GM18907 (cell line): ENCODE measurements at regions not wholly inside any gene's neighbourhood (a gene's known extent, or its start where the extent isn't known, plus 50 kb on each side); places are given as distances from the start of the nearest gene placed in this dataset.

ENCODE experiments used
- ATAC-seq: cut with Tn5 transposase; IDR thresholded peaks from one replicate; pipeline ENCODE4 v1.9.1; 2021; ENCODE audit warnings: mild to moderate bottlenecking, moderate library complexity; ENCODE audit not compliant: unreplicated experiment

GRCh38 chr3:127461286-127461910, 129.1 kb downstream of the TPRA1 start:
- ATAC-seq: no peak

DNA sequence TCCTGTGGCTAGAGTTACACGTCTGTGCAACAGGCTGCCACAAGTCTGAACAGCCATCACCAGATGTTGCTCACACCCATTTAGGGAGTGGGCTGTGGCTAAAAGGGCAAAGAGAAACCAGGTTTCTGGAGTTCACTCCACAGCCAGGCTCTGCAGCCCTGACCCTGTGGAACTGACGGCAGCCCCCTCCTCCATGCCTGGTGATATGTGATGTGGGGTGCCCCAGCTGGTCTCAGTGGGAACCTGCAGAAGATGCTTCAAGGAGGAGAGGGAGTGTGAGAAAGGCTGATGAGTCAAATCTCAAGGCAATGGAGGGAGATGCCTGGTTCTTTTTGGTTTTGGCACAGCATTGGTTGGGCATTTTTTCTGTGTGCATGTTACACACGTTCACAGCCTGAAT, 130.6 kb downstream of the TPRA1 start:
- ATAC-seq: no peak

DNA sequence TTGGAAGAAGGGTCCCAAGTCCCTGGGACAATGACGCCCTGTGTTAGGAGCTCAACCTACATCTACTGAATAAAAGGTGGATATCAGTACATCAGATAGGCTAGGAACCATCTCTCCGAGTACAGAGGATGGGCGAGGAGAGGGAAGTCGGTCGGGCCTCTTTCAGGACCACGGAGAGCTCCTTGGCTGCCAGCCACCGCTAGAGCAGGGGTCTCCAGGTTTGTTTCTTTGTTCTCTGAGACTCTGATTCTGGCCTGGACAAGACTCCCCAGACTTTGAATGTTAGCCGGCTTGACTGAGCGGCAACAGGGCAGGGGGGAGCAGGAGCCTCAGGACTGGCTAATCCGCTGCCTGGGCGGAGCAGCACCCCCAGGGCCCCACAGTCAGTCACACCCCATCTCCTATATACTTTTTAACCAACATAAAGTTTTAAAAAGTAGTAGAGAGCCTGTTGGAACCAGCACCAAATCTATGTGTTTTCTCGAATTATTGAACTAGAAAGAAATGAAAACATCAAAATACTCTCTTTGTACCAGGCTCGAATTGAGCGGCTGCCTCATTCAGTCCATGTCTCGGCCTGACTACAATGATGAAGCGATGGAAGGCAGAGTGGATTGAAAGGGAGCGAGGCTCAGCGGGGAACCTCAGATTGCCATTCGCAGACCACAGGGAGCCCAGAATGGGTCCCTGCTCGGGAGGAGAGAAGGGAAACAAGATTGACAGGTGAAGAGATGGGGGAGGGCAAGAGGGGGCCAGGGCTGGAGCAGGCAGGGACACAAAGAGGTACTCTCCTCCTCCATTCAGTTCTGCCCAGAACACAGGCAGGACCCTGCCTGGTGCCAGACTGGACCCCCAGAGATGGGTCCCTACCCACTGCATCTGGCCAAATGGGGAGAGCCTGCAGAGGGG, 131.6 kb downstream of the TPRA1 start:
- no peak for ATAC-seq

DNA sequence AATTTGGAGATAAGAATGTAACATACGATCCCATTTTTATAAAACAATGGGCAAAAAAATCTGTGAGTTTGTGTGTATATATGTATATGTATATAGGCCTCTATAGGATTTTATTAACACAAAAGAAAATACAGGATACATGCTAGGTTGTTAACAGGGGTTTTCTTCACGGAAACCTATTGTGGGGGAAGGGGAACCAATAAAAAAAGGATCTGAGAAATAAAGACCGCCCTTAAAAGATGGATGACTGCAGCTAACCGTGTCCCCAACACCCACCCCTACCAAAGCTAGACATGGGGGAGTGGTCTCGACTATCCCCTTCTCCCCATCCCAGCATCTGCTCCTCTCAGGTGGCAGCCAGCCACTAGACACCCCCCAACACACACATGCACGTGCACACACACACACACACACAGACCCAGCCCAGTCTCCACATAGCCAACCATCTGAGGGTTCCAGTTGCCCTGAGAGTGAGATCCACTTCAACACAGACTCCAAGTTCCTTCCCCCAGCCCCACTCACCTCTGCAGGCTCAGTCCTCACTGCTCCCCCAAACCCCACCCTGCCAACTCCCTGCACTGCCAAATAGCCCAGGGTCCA, 132.9 kb downstream of the TPRA1 start:
- ATAC-seq: no peak

- ATAC-seq: no peak
Measured at GRCh38 chr3:127457094-127457475, 133.4 kb downstream of the TPRA1 start.

- no peak for ATAC-seq
Measured at GRCh38 chr3:127456471-127457093, 134.0 kb downstream of the TPRA1 start.

DNA sequence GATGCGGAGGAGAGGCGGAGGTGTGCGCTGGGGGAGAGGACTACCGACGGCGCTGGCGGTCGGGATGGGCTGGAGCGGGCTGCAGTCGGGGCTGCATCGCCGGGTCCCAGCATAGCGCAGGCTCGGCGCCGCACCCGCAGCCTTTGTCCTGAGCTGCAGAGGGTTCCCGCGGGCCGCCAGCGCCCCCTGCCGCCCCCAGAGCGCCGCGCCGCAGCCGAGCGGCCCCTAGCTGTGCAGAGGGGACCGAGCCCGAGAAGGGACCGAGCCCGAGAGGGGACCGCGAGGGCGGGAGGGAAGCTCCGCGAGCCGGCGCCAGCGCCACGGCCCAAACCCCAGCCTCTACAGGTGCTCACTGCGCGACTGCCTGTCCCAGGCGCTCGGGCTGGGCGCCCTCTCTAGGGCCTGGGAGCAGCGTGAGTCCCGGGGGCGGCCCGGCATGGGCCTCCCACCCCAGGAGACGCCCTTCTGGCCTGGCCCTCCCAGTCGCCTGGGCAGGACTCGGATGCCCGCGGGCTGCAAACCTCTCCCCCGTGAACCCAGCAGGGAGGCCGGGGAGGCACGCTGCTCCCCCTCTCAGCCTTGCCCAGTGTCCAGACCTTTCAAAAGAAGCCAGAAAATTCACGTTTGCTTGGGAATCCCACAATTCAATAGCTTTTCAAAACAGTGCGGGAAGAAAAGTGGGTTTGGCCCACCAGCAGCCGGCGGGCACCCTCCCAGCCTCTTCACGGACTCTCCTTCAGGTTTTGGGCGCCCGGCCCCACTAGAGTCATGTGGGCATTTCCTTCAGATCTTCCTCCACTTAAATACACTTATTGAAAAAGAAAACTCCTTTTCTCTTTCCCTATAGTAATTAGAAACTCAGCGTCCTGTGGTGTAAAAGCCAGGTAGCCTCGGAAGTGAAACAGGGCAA, 134.7 kb downstream of the TPRA1 start:
- no peak for ATAC-seq

DNA sequence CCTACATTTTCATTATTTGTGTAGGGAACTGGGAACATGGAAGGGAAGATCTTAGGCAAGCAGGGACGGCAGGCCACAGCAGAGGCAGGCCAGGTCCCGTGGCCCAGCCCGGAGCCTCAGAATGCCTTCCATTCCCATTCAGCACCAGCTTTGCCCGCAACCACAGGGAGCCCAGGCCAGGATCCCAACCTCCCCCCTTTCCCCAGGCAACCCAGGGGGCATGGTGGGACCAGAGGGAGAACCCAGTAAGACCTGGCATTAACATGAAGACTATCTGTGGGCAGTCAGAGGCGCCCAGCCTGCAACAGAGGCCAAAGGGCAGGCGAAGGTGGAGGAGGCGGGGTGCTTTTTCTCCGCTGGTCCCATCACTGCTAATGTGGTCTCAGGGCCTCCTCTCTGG, 135.6 kb downstream of the TPRA1 start:
- no peak for ATAC-seq

GRCh38 chr3:127454051-127454450, 136.5 kb downstream of the TPRA1 start:
- ATAC-seq: no peak

DNA sequence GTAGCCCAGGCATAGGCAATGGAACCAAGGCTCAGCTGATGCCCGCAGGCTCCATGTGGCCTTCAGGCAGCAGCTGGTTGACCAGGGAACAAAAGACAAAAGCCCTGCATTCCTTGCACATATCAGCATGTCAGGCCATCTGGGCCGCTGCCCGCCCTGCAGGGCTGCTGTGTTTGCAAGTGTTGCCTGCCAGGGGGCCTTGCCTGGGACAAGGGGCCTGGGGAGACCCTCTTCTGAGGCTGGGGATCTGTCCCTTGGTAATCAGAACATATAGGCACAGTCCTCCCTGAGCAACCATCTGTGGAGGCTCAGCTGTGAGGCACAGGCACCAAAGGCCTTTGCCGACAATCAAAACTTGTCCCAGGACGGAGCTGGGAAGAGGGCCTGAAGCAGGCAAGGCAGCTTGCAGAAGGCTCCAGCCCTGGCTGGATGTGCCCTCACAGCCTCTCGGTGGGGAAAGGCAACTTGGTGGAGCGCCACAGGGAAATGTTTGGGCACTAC, 138.2 kb downstream of the TPRA1 start:
- no peak for ATAC-seq

- ATAC-seq: no peak
Measured at GRCh38 chr3:127451321-127451720, 139.2 kb downstream of the TPRA1 start.

DNA sequence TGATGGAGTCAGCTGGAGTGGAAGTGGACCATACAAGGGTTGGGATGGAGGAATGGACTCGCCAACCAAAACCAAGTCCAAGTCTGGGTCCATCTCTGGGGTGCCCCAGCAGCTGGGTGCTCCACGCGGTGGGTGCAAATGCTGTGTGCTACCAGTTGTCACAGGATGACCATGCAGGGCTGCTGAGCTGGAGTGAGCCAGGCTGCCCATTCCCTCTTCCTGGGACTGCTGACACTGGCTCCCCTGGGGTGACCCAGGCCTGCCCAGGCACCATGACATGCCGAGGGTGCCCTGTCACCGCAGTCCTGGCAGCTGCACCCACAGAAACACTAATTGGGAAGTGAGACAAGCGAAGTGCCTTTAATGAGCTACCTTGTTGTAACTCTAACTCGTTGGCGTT, 140.2 kb downstream of the TPRA1 start:
- no peak for ATAC-seq

DNA sequence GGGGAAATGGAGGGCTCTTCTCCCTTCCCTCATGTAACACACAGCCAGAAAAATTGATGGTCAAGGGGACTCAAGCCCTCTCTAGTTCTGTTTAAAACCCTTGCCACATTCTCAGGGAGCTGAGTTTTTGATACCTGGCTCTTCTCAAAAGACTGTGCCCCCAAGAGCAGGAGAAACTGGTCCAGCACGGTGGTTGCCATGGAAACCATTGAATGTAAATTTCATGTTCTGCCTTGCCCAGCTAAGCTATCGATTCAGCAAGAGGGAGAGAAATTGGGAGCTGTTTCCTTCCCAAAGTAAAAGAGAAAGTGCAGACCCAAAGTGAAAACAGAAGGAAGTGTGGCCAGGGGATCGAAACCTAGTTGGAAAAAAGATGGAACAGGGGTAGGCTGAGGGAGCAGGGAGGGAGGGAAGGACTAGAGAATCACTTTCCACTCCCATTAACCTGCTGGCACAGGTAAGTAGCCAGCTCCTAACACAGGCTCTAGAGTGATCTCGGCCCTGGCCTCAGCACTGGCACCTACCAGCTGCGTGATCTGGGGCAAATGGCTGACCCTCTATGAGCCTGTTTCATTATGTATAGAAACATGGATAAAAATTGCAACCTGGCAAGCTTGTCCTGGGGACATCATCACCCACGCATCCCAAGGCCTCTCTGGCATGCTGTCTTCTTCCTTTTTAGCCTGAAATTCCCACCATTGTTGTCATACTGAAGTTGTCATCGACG, 140.9 kb downstream of the TPRA1 start:
- ATAC-seq: no peak

GRCh38 chr3:127448671-127449070, 141.9 kb downstream of the TPRA1 start:
- no peak for ATAC-seq

- no peak for ATAC-seq
Measured at GRCh38 chr3:127448161-127448561, 142.4 kb downstream of the TPRA1 start.

DNA sequence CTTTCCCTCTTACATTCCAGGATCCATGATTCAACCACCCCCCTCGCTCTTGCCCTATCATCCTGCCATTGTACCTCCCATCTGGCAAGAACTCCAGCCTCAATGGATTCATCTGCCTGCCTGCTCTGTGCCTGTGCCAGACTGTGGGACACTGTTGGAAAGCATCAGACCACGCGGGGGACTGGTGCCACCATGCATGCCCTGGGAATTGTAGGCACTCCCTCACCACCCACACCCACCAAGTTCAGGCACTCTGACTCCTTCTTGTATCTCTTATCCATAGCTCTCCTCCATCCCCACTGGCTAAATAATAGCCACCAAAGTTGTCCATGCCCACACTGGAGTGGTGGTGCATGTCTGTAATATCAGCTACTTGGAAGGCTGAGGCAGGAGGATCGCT, 143.8 kb downstream of the TPRA1 start:
- ATAC-seq: no peak

- ATAC-seq: no peak
Measured at GRCh38 chr3:127445581-127446343, 144.8 kb downstream of the TPRA1 start.

- no peak for ATAC-seq
Measured at GRCh38 chr3:127444761-127445160, 145.8 kb downstream of the TPRA1 start.
